ENCODE measurements at regions not wholly inside any gene's neighbourhood (a gene's known extent, or its start where the extent isn't known, plus 50 kb on each side); places are given as distances from the start of the nearest gene placed in this dataset.

DNA sequence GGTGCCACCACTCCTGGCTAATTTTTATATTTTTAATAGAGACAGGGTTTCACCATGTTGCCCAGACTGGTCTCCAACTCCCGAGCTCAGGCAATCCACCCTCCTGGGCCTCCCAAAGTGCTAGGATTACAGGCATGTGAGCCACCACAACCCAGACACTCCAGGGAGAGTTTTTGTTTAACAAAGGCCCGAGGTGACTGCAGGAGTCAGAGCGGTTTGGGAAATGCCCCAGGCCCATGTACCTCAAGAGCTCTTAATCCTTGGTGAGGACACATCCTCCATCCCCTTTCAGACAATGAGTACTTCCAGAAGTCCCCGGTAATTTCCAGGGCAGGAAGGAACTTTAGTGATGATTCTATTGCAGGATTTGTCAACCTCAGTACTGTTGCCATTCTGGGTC is 176.0 kb downstream of the ESRRB start:
- Histone ChIP-seq H3K79me2 (ENCODE audit: insufficient read depth) (no peaks in the 10 kb centered on the region), H3K4me2 (no peak overlapping the region), H3K9ac (no peak overlapping the region), H3K9me3 (no peaks in the 10 kb centered on the region), H3K27me3 (ENCODE audit: insufficient read depth) (no peaks in the 10 kb centered on the region), H3K9me2 (no peaks in the 10 kb centered on the region), H2AFZ (ENCODE audit: low read depth) (no peak overlapping the region), H3K36me3 (replicated peaks in 1 of 2; ENCODE audit: control insufficient read depth in 1 of 2, insufficient read depth in 2 of 2, low read length in 1 of 2) (no peaks in the 10 kb centered on the region), H3K4me3 (ENCODE audit: low read depth in 2 of 2, low read length in 1 of 2) (no peak overlapping the region), H4K20me1 (ENCODE audit: insufficient read depth) (no peaks in the 10 kb centered on the region), H3K4me1 (ENCODE audit: control insufficient read depth in 1 of 2, insufficient read depth in 2 of 2, low read depth in 1 of 2, low read length in 1 of 2) (peaks cover 0 to 2% of the 10 kb centered on the region in 2 experiments; a peak in 1 of 4 replicates), H3F3A (replicated peaks; ENCODE audit: insufficient read depth) (no peaks in the 10 kb centered on the region), H3K27ac (ENCODE audit: low read depth in 2 of 2, low read length in 1 of 2) (no peak overlapping the region)
- TF ChIP-seq FOXJ3 (CRISPR knock-in tag; IDR thresholded peaks at IDR 0.05) (no peak), TAF1 (IDR thresholded peaks at IDR 0.05; ENCODE audit: borderline replicate concordance, low read depth, low read length) (no peak), RCOR1 (IDR thresholded peaks at IDR 0.05; ENCODE audit: low read length) (no peak), RAD21 (IDR thresholded peaks at IDR 0.05; ENCODE audit: low read length) (no peak), CHD2 (IDR thresholded peaks at IDR 0.05; ENCODE audit: low read length, partially characterized antibody) (no peak), SIN3A (IDR thresholded peaks at IDR 0.05; ENCODE audit: borderline replicate concordance, low read depth, low read length) (no peak), RFX5 (IDR thresholded peaks at IDR 0.05; ENCODE audit: low read length) (no peak), ELF1 (IDR thresholded peaks at IDR 0.05) (no peak), GATA2 (CRISPR knock-in tag; IDR thresholded peaks at IDR 0.05) (no peak), RXRA (IDR thresholded peaks at IDR 0.05; ENCODE audit: borderline replicate concordance, low read depth) (no peak), GABPA (IDR thresholded peaks at IDR 0.05; ENCODE audit: low read depth) (no peak), NRF1 (IDR thresholded peaks at IDR 0.05; ENCODE audit: low read depth, low read length) (no peak), NFIC (IDR thresholded peaks at IDR 0.05; ENCODE audit: borderline replicate concordance) (no peak)
- TF ChIP-seq, protein P1, sequence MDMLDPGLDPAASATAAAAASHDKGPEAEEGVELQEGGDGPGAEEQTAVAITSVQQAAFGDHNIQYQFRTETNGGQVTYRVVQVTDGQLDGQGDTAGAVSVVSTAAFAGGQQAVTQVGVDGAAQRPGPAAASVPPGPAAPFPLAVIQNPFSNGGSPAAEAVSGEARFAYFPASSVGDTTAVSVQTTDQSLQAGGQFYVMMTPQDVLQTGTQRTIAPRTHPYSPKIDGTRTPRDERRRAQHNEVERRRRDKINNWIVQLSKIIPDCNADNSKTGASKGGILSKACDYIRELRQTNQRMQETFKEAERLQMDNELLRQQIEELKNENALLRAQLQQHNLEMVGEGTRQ (IDR thresholded peaks at IDR 0.05; ENCODE audit: borderline replicate concordance, low read depth, low read length): no peak
- TF ChIP-seq, protein P2, sequence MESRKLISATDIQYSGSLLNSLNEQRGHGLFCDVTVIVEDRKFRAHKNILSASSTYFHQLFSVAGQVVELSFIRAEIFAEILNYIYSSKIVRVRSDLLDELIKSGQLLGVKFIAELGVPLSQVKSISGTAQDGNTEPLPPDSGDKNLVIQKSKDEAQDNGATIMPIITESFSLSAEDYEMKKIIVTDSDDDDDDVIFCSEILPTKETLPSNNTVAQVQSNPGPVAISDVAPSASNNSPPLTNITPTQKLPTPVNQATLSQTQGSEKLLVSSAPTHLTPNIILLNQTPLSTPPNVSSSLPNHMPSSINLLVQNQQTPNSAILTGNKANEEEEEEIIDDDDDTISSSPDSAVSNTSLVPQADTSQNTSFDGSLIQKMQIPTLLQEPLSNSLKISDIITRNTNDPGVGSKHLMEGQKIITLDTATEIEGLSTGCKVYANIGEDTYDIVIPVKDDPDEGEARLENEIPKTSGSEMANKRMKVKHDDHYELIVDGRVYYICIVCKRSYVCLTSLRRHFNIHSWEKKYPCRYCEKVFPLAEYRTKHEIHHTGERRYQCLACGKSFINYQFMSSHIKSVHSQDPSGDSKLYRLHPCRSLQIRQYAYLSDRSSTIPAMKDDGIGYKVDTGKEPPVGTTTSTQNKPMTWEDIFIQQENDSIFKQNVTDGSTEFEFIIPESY (IDR thresholded peaks at IDR 0.05; ENCODE audit: borderline replicate concordance, low read depth): no peak
- TF ChIP-seq, protein P3, sequence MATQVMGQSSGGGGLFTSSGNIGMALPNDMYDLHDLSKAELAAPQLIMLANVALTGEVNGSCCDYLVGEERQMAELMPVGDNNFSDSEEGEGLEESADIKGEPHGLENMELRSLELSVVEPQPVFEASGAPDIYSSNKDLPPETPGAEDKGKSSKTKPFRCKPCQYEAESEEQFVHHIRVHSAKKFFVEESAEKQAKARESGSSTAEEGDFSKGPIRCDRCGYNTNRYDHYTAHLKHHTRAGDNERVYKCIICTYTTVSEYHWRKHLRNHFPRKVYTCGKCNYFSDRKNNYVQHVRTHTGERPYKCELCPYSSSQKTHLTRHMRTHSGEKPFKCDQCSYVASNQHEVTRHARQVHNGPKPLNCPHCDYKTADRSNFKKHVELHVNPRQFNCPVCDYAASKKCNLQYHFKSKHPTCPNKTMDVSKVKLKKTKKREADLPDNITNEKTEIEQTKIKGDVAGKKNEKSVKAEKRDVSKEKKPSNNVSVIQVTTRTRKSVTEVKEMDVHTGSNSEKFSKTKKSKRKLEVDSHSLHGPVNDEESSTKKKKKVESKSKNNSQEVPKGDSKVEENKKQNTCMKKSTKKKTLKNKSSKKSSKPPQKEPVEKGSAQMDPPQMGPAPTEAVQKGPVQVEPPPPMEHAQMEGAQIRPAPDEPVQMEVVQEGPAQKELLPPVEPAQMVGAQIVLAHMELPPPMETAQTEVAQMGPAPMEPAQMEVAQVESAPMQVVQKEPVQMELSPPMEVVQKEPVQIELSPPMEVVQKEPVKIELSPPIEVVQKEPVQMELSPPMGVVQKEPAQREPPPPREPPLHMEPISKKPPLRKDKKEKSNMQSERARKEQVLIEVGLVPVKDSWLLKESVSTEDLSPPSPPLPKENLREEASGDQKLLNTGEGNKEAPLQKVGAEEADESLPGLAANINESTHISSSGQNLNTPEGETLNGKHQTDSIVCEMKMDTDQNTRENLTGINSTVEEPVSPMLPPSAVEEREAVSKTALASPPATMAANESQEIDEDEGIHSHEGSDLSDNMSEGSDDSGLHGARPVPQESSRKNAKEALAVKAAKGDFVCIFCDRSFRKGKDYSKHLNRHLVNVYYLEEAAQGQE (IDR thresholded peaks at IDR 0.05; ENCODE audit: low read depth, low read length): no peak
- ChIA-PET POLR2A (no interaction called here), CTCF (interaction anchor here (1.1 to 1.6 kb wide), 2 partner anchors 66 to 199 kb away, joined by 3 read pairs; no protein-coding TSS in a partner anchor)
- WGBS (ENCODE audit: low lambda C conversion rate): 40% methylated on average over 4 of the region's 4 CpGs
- DNase-seq: no peak
